H9 (cell line): ENCODE measurements at regions not wholly inside any gene's neighbourhood (a gene's known extent, or its start where the extent isn't known, plus 50 kb on each side); places are given as distances from the start of the nearest gene placed in this dataset.

Experiments
- DNase-seq: peaks from one replicate; pipeline ENCODE4 v3.0.0-alpha.2; 2017
- H2AFZ ChIP-seq: one replicate; pipeline ENCODE4 v1.6.1; 2013; ENCODE audit warnings: mild to moderate bottlenecking, low read length, control low read depth, moderate library complexity
- H2AK5ac ChIP-seq: 2 replicates; pipeline ENCODE4 v1.6.1; 2013; ENCODE audit warnings: low read length, control low read depth, mixed read lengths; ENCODE audit not compliant: insufficient read length
- H2BK120ac ChIP-seq: one replicate; pipeline ENCODE4 v1.6.1; 2013; ENCODE audit warnings: low read depth, mild to moderate bottlenecking, low read length, control low read depth, inconsistent platforms; ENCODE audit not compliant: poor library complexity, severe bottlenecking
- H2BK12ac ChIP-seq: 2 replicates; pipeline ENCODE4 v1.6.1; 2013; ENCODE audit warnings: low read length, control low read depth, mixed read lengths, low read depth; ENCODE audit not compliant: insufficient read length
- H2BK15ac ChIP-seq: 2 replicates; pipeline ENCODE4 v1.6.1; 2013; ENCODE audit warnings: low read depth, low read length, control low read depth
- H2BK20ac ChIP-seq: one replicate; pipeline ENCODE4 v1.6.1; 2013; ENCODE audit warnings: low read depth, mild to moderate bottlenecking, low read length, control low read depth, inconsistent platforms; ENCODE audit not compliant: poor library complexity, severe bottlenecking
- H2BK5ac ChIP-seq: 2 replicates; pipeline ENCODE4 v1.6.1; 2013; ENCODE audit warnings: low read length, control low read depth, mixed read lengths; ENCODE audit not compliant: insufficient read length
- H3K14ac ChIP-seq: 2 replicates; pipeline ENCODE4 v1.6.1; 2013; ENCODE audit warnings: low read length, control low read depth; ENCODE audit not compliant: insufficient read depth
- H3K18ac ChIP-seq: 2 replicates; pipeline ENCODE4 v1.6.1; 2013; ENCODE audit warnings: low read depth, mild to moderate bottlenecking, mixed read lengths, low read length, control low read depth; ENCODE audit not compliant: insufficient read length
- H3K23ac ChIP-seq: 2 replicates; pipeline ENCODE4 v1.6.1; 2013; ENCODE audit warnings: low read length, control low read depth, mixed read lengths, low read depth; ENCODE audit not compliant: insufficient read length
- H3K23me2 ChIP-seq: 2 replicates; pipeline ENCODE4 v1.6.1; 2013; ENCODE audit warnings: low read depth, mild to moderate bottlenecking, mixed read lengths, low read length, control low read depth; ENCODE audit not compliant: insufficient read length, poor library complexity, severe bottlenecking
- H3K27ac ChIP-seq: 2 replicates; pipeline ENCODE4 v1.5.1; 2013; ENCODE audit warnings: low read length, control low read depth, mixed read lengths, low read depth; ENCODE audit not compliant: insufficient read length
- H3K27me3 ChIP-seq: 2 replicates; pipeline ENCODE4 v1.6.1; 2013; ENCODE audit warnings: low read length, control low read depth, inconsistent platforms; ENCODE audit not compliant: insufficient read depth
- H3K4ac ChIP-seq: 2 replicates; pipeline ENCODE4 v1.6.1; 2013; ENCODE audit warnings: low read depth, mild to moderate bottlenecking, control low read depth, inconsistent platforms, low read length, moderate library complexity
- H3K4me1 ChIP-seq: 2 replicates; pipeline ENCODE4 v1.6.1; 2013; ENCODE audit warnings: low read length, control low read depth, inconsistent platforms; ENCODE audit not compliant: insufficient read depth
- H3K4me2 ChIP-seq: 2 replicates; pipeline ENCODE4 v1.6.1; 2013; ENCODE audit warnings: low read length, control low read depth, mixed read lengths; ENCODE audit not compliant: insufficient read length, insufficient read depth
- H3K56ac ChIP-seq: 2 replicates; pipeline ENCODE4 v1.6.1; 2013; ENCODE audit warnings: low read depth, mild to moderate bottlenecking, mixed read lengths, low read length, control low read depth; ENCODE audit not compliant: insufficient read length
- H3K79me1 ChIP-seq: 2 replicates; pipeline ENCODE4 v1.6.1; 2013; ENCODE audit warnings: low read depth, mild to moderate bottlenecking, moderate library complexity, low read length, control low read depth, inconsistent platforms; ENCODE audit not compliant: insufficient read depth, poor library complexity, severe bottlenecking
- H3K79me2 ChIP-seq: 2 replicates; pipeline ENCODE4 v1.6.1; 2013; ENCODE audit warnings: low read length, control low read depth, inconsistent platforms; ENCODE audit not compliant: insufficient read depth
- H3K9ac ChIP-seq: 2 replicates; pipeline ENCODE4 v1.6.1; 2013; ENCODE audit warnings: low read length, control low read depth, mixed read lengths; ENCODE audit not compliant: insufficient read length; ENCODE audit errors: extremely low read depth
- H3K9me3 ChIP-seq: one replicate; pipeline ENCODE4 v1.6.1; 2013; ENCODE audit warnings: low read depth, low read length, inconsistent platforms; ENCODE audit not compliant: control insufficient read depth
- H3T11ph ChIP-seq: one replicate; pipeline ENCODE4 v1.6.1; 2013; ENCODE audit warnings: mild to moderate bottlenecking, low read length, control low read depth, inconsistent platforms
- H4K20me1 ChIP-seq: one replicate; pipeline ENCODE4 v1.6.1; 2013; ENCODE audit not compliant: control insufficient read depth, insufficient read length, insufficient read depth
- H4K5ac ChIP-seq: 2 replicates; pipeline ENCODE4 v1.6.1; 2013; ENCODE audit warnings: low read depth, mild to moderate bottlenecking, mixed read lengths, low read length, control low read depth; ENCODE audit not compliant: insufficient read length
- H4K8ac ChIP-seq: replicated peaks from 2 replicates; pipeline ENCODE4 v1.6.1; 2013; ENCODE audit warnings: low read length, control low read depth, mixed read lengths, low read depth; ENCODE audit not compliant: insufficient read length
- H4K91ac ChIP-seq: 2 replicates; pipeline ENCODE4 v1.6.1; 2013; ENCODE audit warnings: low read depth, mild to moderate bottlenecking, moderate library complexity, mixed read lengths, low read length, control low read depth; ENCODE audit not compliant: insufficient read length
- H3K27ac Mint-ChIP-seq, 3 experiments: 2 replicates in 2 of 3; 3 replicates in 1 of 3; pipeline ENCODE4 v1.8.0; 2020 to 2021; ENCODE audit warnings: mixed read lengths in 3 of 3, mild to moderate bottlenecking in 1 of 3, moderate library complexity in 1 of 3
- H3K27me3 Mint-ChIP-seq: 2 replicates; pipeline ENCODE4 v1.8.0; 2021; ENCODE audit warnings: low read depth, mild to moderate bottlenecking, moderate library complexity, mixed read lengths
- H3K36me3 Mint-ChIP-seq, 3 experiments: 2 replicates in 2 of 3; 3 replicates in 1 of 3; pipeline ENCODE4 v1.8.0; 2020 to 2021; ENCODE audit warnings: low read depth in 3 of 3, mixed read lengths in 3 of 3; ENCODE audit not compliant: insufficient read depth in 1 of 3
- H3K4me1 Mint-ChIP-seq, 2 experiments: 2 replicates each; pipeline ENCODE4 v1.8.0; 2020; ENCODE audit warnings: mixed read lengths in 2 of 2
- H3K4me3 Mint-ChIP-seq, 2 experiments: 2 replicates in 1 of 2; 3 replicates in 1 of 2; pipeline ENCODE4 v1.8.0; 2020 to 2021; ENCODE audit warnings: mild to moderate bottlenecking in 2 of 2, mixed read lengths in 2 of 2, moderate library complexity in 1 of 2
- H3K9me3 Mint-ChIP-seq, 2 experiments: 2 replicates in 1 of 2; 3 replicates in 1 of 2; pipeline ENCODE4 v1.8.0; 2020; ENCODE audit warnings: mild to moderate bottlenecking in 2 of 2, mixed read lengths in 2 of 2, moderate library complexity in 1 of 2
- CTCF ChIP-seq: fragments of 200-600 bp; sonication (generic); conservative IDR thresholded peaks from 3 replicates; pipeline ENCODE4 v1.8.0; 2021; ENCODE audit warnings: antibody characterized with exemption, mild to moderate bottlenecking
- WGBS: extraction: QIAGEN DNeasy Blood & Tissue Kit; methylation state at CpG from one replicate; pipeline ENCODE4 v1.1.7; 2013; ENCODE audit warnings: missing lambda C conversion rate, low lambda C conversion rate, mixed read lengths; ENCODE audit not compliant: insufficient read length; ENCODE audit errors: extremely low coverage; 5-methylcytosine and 5-hydroxymethylcytosine counted together

DNA sequence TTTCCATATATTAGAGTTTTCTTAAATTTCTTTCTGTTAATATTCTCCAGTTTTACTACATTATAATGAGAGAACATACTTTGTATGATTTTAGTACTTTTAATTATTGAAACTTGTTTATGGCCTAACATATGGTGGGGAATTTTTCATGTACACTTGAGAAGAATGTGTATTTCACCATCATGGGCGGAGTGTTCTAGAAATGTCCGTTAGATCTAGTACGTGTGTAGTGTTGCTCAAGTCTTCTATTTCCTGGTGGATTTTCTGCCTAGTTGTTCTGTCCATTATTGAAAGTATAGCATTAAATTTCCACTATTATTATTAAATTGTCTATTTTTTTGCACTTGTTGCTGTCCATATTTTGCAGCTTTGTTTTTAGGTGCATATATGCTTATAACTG, 64.0 kb upstream of the RGS21 start:
- Mint-ChIP-seq H3K36me3 (no peaks in the 10 kb centered on the region), H3K4me3 (no peak overlapping the region), H3K27me3 (no peaks in the 10 kb centered on the region), H3K4me1 (0 out of 4 replicates have a peak, but pooled peaks cover 0 to 2% of the 10 kb centered on the region in 2 experiments), H3K27ac (no peak overlapping the region), H3K9me3 (peaks cover 3 to 6% of the 10 kb centered on the region in 2 experiments; a peak in 4 of 5 replicates)
- H2BK5ac ChIP-seq, result no peak overlapping the region
- no peaks in the 10 kb centered on the region for H4K20me1 ChIP-seq
- H3K4me2 ChIP-seq, result no peak overlapping the region
- H3K23ac ChIP-seq, result no peak overlapping the region
- no CpG with 5 or more reads among the region's 3 CpGs for WGBS
- no peak overlapping the region for H2BK20ac ChIP-seq
- no peak overlapping the region for H3K27ac ChIP-seq
- no peaks in the 10 kb centered on the region for H3K23me2 ChIP-seq
- H3K9ac ChIP-seq, result no peak overlapping the region
- H2AK5ac ChIP-seq, result no peak overlapping the region
- H3K14ac ChIP-seq, result no peak overlapping the region
- H3K18ac ChIP-seq, result no peak overlapping the region
- H2BK12ac ChIP-seq, result no peak overlapping the region
- H3K4me1 ChIP-seq, result no peaks in the 10 kb centered on the region
- H2BK120ac ChIP-seq, result no peak overlapping the region
- no peak overlapping the region for H4K5ac ChIP-seq
- no peaks in the 10 kb centered on the region for H3K79me2 ChIP-seq
- H3K27me3 ChIP-seq, result no peaks in the 10 kb centered on the region
- H2AFZ ChIP-seq, result no peak overlapping the region
- no peaks in the 10 kb centered on the region for H3K79me1 ChIP-seq
- no peak for DNase-seq
- H4K91ac ChIP-seq, result no peak overlapping the region
- no peaks in the 10 kb centered on the region for H3K9me3 ChIP-seq
- no peak for TF ChIP-seq CTCF
- H4K8ac ChIP-seq, result no peak overlapping the region
- no peak overlapping the region for H3T11ph ChIP-seq
- H2BK15ac ChIP-seq, result no peak overlapping the region
- H3K4ac ChIP-seq, result no peak overlapping the region
- H3K56ac ChIP-seq, result no peak overlapping the region
